LHCN-M2 (cell line): ENCODE measurements at regions not wholly inside any gene's neighbourhood (a gene's known extent, or its start where the extent isn't known, plus 50 kb on each side); places are given as distances from the start of the nearest gene placed in this dataset.
"Not testable (repeated sequence)": the region's sequence is repeated elsewhere in the genome, so short reads cannot be mapped to it uniquely, and the experiment has no call there.

Experiments
- DNase-seq: peaks from one replicate; pipeline ENCODE4 v3.0.0-alpha.2; 2012; ENCODE audit warnings: low read depth

DNA sequence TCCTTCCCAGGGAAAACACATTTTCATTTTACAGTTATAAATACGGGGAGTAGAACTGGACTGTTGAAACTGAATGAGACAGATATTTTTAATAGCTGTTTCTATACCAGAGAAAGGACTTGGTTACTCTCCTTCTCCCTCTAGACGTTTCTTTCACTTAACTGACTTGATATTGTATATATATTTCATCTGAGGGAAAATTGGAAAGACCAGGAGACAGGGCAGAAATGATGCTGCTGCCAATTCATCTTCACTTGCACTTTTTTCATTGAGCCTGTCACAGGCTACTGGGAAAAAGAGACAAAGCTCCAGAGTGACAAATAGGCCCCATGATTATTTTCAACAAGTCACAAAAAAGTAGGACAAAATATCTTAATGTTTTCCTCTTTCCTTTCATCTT, 636.0 kb upstream of the TPK1 start:
- DNase-seq: no peak

DNA sequence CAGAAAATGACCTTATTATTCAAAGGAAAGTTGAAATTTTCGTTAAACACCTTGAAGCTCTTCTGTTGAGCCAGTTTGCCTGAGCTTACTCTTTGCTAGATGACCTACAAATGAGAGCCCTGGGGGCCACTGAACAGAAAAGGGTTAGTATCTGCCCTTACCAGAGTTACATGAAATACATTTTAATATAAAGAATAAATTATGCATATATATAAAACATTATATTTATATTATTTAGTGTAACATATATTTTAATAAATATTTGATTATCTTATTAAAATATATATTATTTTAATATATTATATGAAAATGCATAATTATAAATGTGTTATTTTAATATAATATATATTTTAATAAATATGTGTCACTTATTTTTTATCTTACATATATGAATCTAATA, 628.4 kb upstream of the TPK1 start:
- DNase-seq: no peak

DNA sequence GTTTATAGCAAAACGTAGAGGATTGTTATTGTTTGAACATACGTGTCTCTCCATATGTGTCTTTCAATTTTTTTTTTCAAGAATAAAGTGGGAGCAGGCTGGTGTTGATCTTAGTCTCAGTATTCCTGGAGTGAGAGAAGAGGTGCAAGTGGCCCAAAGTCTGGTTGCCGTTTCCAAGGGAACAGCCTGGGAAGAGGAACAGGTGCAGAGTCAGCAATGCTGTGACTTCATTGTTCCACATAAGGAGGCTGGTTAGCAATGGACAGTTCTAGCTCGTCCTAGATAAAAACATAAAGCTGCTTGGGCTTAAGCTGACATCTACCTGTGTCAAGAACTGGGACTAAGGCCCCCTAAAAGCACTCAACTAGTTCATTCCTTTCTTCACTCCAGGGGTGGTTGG, 626.6 kb upstream of the TPK1 start:
- no peak for DNase-seq

- no peak for DNase-seq
Measured at GRCh38 chr7:145434811-145435210, 599.0 kb upstream of the TPK1 start.

DNA sequence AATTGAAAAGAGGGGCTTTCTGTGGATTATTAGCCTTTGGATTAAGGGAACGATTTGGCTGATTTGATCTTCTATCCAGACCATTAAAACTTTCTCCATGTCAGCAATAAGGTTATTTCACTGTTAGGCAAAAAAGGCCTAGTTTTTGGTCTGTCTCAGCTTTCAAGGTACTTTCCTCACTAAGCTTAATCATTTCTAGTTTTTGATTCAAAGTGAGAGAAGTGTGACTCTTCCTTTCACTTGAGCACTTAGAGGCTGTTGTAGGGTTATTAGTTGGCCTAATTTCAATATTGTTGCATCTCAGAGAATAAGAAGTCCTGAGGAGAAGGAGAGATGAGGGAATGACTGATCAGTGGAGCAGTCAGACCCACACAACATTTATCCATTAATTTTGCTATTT, 596.0 kb upstream of the TPK1 start:
- DNase-seq: no peak

DNA sequence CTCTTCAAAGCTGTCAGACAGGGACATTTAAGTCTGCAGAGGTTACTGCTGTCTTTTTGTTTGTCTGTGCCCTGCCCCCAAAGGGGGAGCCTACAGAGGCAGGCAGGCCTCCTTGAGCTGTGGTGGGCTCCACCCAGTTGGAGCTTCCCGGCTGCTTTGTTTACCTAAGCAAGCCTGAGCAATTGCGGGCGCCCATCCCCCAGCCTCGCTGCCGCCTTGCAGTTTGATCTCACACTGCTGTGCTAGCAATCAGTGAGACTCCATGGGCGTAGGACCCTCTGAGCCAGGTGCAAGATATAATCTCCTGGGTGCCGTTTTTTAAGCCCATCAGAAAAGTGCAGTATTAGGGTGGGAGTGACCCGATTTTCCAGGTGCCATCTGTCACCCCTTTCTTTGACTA, 582.6 kb upstream of the TPK1 start:
- DNase-seq: not testable (repeated sequence)

GRCh38 chr7:145411066-145411465, 575.2 kb upstream of the TPK1 start:
- DNase-seq: no peak

DNA sequence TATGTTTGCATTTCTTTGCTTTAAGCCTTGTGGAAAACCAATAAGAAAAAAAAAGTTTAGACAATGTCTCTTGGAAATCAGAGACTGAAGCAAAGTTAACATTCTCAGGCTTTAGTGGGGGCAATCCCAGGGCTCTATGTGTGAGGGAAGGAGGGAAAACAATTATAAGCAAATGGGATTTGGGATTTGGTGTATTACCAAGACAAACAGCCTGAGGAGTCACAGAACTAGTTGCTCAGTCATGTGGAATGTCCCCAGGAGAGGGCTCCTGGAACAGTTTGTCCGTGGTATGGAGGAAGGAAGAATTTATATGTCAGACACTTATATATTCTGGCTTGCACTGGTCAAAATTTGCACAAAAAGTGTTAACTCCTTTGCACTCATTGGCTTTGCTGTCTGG, 562.9 kb upstream of the TPK1 start:
- no peak for DNase-seq

GRCh38 chr7:145394126-145394525, 558.3 kb upstream of the TPK1 start:
- DNase-seq: no peak

- no peak for DNase-seq
Measured at GRCh38 chr7:145382762-145383161, 546.9 kb upstream of the TPK1 start.

- no peak for DNase-seq
Measured at GRCh38 chr7:145378197-145378596, 542.3 kb upstream of the TPK1 start.

GRCh38 chr7:145360511-145361100, 524.8 kb upstream of the TPK1 start:
- no peak for DNase-seq

GRCh38 chr7:145350334-145350733, 514.5 kb upstream of the TPK1 start:
- no peak for DNase-seq

- not testable (repeated sequence) for DNase-seq
Measured at GRCh38 chr7:145349452-145349851, 513.6 kb upstream of the TPK1 start.

- DNase-seq: no peak
Measured at GRCh38 chr7:145347271-145347670, 511.4 kb upstream of the TPK1 start.

DNA sequence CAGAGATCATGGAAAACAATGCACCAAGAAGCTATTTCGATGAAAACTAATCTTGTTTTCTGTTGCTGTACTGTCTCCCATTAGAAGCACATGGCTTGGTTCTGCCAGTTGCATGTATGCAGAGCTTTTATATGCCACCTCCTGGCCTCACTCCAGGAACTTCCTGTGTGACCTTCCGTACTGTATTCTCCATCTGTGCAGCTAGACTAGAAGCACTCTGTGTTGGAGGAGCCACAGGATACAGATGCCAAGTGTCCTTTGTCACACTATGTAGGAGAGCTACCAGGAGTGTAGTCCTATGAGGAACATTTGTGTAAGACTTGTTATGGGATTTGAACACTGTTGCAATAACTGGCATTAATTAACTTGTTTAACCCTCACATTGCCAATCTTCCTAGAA, 503.5 kb upstream of the TPK1 start:
- no peak for DNase-seq

GRCh38 chr7:145331522-145331921, 495.7 kb upstream of the TPK1 start:
- no peak for DNase-seq

DNA sequence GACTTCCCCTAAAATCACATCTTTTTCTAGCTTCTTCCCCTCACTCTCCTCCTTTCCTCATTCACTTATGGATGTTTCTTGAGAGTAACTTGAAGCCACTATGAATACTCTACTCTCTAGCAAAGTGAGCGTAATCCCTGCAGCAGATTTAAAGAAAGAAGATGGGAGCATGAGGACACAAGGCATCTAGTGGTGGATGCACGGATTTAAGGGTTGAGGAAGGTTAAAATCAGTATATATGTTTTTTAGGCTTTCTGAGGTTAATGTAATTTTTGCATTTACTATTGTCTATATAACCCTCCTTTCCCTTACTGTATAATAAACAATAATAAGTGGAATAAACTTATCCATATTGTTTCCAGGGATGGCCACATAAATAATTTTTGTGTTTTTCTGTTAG, 495.2 kb upstream of the TPK1 start:
- DNase-seq: no peak

GRCh38 chr7:145327646-145328045, 491.8 kb upstream of the TPK1 start:
- DNase-seq: no peak

- no peak for DNase-seq
Measured at GRCh38 chr7:145324081-145324480, 488.2 kb upstream of the TPK1 start.

DNA sequence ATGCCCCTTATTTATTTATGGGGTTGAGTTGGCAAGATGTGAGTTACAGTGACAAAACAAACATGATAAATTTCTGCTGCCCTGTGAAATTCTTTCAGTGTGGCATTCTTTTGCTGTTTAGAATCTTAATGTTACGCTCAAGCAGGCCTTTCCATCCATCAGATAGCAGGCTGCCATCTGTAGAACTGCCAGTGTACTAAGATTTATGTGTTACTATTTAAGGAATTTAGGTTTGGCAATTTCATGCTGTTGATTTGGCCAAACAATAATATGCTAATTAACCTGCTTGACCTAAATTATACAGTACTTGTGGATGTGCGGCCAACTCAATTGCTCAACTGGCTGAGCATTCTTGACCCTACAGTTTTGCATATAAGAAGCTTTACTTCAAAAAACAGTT, 477.7 kb upstream of the TPK1 start:
- DNase-seq: no peak

- no peak for DNase-seq
Measured at GRCh38 chr7:145293754-145294153, 457.9 kb upstream of the TPK1 start.

DNA sequence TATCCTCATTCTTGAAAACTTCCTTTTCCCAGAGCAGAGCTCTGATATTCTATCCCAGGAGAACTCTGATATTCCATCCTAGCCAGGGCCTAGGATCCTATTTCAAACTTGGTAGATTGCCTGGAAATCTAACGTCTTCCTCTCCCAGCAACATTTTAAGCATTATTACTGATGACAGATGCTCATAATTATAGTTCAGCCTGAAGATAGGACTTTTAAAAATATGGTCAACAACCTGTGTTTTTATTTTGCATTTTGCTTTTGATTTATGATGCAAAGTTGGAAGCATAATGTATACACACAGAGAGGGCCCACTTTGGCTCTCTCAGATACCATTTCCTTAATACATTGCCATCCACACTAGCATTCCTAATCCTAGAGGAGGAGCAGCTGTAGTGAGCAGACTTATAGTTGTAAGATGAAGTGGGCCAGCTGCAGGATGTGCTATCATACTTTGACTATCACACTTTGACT, 457.4 kb upstream of the TPK1 start:
- DNase-seq: no peak

- DNase-seq: no peak
Measured at GRCh38 chr7:145289384-145289783, 453.5 kb upstream of the TPK1 start.
